Activated CD8-positive, alpha-beta memory T cell treated with anti-CD3 and anti-CD28 coated beads, Interleukin-2, amount 10 ng/mL, durations not matched to agents 7 days and 5 days (primary cell): ENCODE measurements at regions not wholly inside any gene's neighbourhood (a gene's known extent, or its start where the extent isn't known, plus 50 kb on each side); places are given as distances from the start of the nearest gene placed in this dataset.

Experiments used
- ATAC-seq: fragments of 150-1000 bp; cut with Tn5 transposase; one replicate; pipeline ENCODE4 v1.10.0; 2021; ENCODE audit warnings: moderate library complexity
- CTCF ChIA-PET: fragments of 350-600 bp; sonication (Branson Sonifier 250); formaldehyde crosslinking; loops from one replicate; lab custom pipeline; 2021; ENCODE audit warnings: antibody characterized with exemption; lab: Charles Lee
- DNase-seq: peaks from one replicate; pipeline ENCODE4 v3.0.0-alpha.2; 2020
- H3K27ac Mint-ChIP-seq: one replicate; pipeline ENCODE4 v1.8.0; 2021; ENCODE audit warnings: mild to moderate bottlenecking, mixed read lengths
- H3K27me3 Mint-ChIP-seq: one replicate; pipeline ENCODE4 v1.8.0; 2021; ENCODE audit warnings: mixed read lengths
- H3K36me3 Mint-ChIP-seq: one replicate; pipeline ENCODE4 v1.8.0; 2021; ENCODE audit warnings: mild to moderate bottlenecking, mixed read lengths
- H3K4me1 Mint-ChIP-seq: one replicate; pipeline ENCODE4 v1.8.0; 2021; ENCODE audit warnings: mixed read lengths
- H3K4me3 Mint-ChIP-seq: one replicate; pipeline ENCODE4 v1.8.0; 2021; ENCODE audit warnings: mild to moderate bottlenecking, moderate library complexity, mixed read lengths
- H3K9me3 Mint-ChIP-seq: one replicate; pipeline ENCODE4 v1.8.0; 2022; ENCODE audit warnings: low read depth, mixed read lengths

- Mint-ChIP-seq H3K27ac (no peak overlapping the region), H3K36me3 (no peaks in the 10 kb centered on the region), H3K9me3 (no peaks in the 10 kb centered on the region), H3K4me3 (no peak overlapping the region), H3K27me3 (peaks cover 3% of the 10 kb centered on the region), H3K4me1 (peaks cover 10% of the 10 kb centered on the region)
- ATAC-seq = no peak
- no peak for DNase-seq
- CTCF ChIA-PET = no interaction called here
Measured at GRCh38 chrX:39616098-39616729, 481.5 kb downstream of the BCOR start.

DNA sequence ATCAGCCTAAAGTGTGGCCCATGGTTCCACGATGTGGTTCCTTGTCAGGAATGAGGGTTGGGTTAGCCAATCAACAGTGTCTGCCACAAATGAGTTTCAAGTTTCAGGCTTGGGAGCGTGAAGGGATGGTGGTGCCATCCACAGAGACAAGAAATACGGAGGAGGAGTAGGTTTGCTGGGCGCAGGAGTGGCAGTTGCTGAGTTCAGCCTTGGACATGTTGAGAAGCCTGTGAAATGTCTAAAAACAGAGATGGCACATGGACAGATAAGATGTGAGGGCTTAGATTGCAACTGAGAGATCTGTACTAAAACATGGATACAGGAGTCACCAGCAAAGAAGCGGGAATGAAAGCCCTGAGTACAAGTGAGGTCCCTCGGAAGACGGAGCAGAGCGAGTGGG, 481.0 kb downstream of the BCOR start:
- Mint-ChIP-seq H3K27me3 (peaks cover 3% of the 10 kb centered on the region), H3K36me3 (no peaks in the 10 kb centered on the region), H3K27ac (no peak overlapping the region), H3K4me1 (peaks cover 10% of the 10 kb centered on the region), H3K9me3 (no peaks in the 10 kb centered on the region), H3K4me3 (no peak overlapping the region)
- CTCF ChIA-PET = no interaction called here
- ATAC-seq = no peak
- DNase-seq = no peak

- Mint-ChIP-seq H3K27me3 (peaks cover 3% of the 10 kb centered on the region), H3K4me3 (no peak overlapping the region), H3K36me3 (no peaks in the 10 kb centered on the region), H3K4me1 (peaks cover 10% of the 10 kb centered on the region), H3K9me3 (no peaks in the 10 kb centered on the region), H3K27ac (no peak overlapping the region)
- CTCF ChIA-PET = no interaction called here
- ATAC-seq = no peak
- DNase-seq = no peak
Measured at GRCh38 chrX:39618178-39618577, 479.6 kb downstream of the BCOR start.

- CTCF ChIA-PET = no interaction called here
Measured at GRCh38 chrX:39619182-39620009, 478.4 kb downstream of the BCOR start.

DNA sequence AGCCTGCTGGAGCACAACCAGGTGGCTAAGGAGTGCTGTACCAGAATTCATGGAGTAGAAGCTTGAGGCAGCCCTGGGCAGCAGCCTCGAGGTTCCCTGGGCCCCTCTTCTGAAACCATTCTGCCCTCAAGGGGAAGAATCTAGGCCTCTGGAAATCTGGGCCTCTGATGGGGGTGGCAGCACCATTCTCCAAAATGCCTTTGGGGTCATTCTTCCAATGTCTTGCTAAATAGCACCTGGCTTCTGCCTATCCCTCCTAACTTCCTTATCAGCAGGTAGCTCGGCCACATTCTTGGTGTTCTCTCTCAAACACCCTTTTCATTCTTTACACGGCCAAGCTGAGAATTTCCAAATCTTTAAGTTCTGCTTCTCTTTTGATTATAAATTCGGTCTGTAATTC, 473.6 kb downstream of the BCOR start:
- H3K4me1 Mint-ChIP-seq = peaks cover 9% of the 10 kb centered on the region
- CTCF ChIA-PET = no interaction called here
- H3K4me3 Mint-ChIP-seq = no peak overlapping the region
- H3K27me3 Mint-ChIP-seq = no peaks in the 10 kb centered on the region
- H3K9me3 Mint-ChIP-seq = no peaks in the 10 kb centered on the region
- ATAC-seq (no peak), DNase-seq (no peak)
- no peaks in the 10 kb centered on the region for H3K36me3 Mint-ChIP-seq
- no peak overlapping the region for H3K27ac Mint-ChIP-seq

More at GRCh38 chrX:39619182-39620009, 478.4 kb downstream of the BCOR start:
- no peak overlapping the region for H3K27ac Mint-ChIP-seq
- no peak overlapping the region for H3K4me3 Mint-ChIP-seq
- H3K4me1 Mint-ChIP-seq = peaks cover 1% of the 10 kb centered on the region
- no peaks in the 10 kb centered on the region for H3K9me3 Mint-ChIP-seq
- ATAC-seq (no peak), DNase-seq (no peak)
- H3K27me3 Mint-ChIP-seq = no peaks in the 10 kb centered on the region
- no peaks in the 10 kb centered on the region for H3K36me3 Mint-ChIP-seq

DNA sequence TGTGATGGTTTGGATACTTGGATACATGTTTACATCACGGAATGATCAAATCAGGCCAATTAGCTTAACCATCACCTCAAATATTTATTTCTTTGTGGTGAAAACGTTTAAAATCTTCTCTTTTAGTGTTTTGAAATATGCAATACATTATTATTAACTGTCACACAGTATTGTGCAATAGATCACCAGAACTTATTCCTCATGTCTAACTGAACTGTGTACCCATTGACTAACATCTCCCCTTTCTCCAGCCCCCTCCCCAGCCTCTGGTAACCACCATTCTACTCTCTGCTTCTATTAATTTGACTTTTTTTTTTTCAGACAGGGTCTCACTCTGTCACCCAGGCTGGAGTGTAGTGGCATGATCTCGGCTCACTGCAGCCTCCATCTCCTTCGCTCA, 471.9 kb downstream of the BCOR start:
- Mint-ChIP-seq H3K27me3 (no peaks in the 10 kb centered on the region), H3K4me3 (no peak overlapping the region), H3K27ac (no peak overlapping the region), H3K9me3 (no peaks in the 10 kb centered on the region), H3K4me1 (peaks cover 15% of the 10 kb centered on the region), H3K36me3 (no peaks in the 10 kb centered on the region)
- DNase-seq (no peak), ATAC-seq (no peak)
- CTCF ChIA-PET = no interaction called here

DNA sequence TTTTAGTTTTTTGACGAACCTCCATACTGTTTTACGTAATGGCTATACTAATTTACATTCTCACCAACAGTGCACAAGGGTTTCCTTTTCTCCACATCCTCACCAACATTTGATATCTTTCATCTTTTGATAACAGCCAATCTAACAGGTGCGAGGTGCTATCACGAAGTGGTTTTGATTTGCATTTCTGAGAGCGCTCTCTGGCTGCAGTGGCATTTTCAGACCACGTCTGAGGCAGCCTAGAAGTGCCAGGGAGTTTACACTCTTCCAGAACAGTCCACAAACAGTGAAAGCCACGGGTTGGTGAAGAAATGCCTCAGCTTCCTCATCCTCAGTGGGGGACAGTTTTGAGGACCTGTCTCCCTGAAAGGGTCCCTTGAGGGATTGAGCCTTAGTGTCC, 471.0 kb downstream of the BCOR start:
- peaks cover 16% of the 10 kb centered on the region for H3K4me1 Mint-ChIP-seq
- H3K9me3 Mint-ChIP-seq = no peaks in the 10 kb centered on the region
- H3K27me3 Mint-ChIP-seq = no peaks in the 10 kb centered on the region
- H3K36me3 Mint-ChIP-seq = no peaks in the 10 kb centered on the region
- ATAC-seq (no peak), DNase-seq (no peak)
- H3K4me3 Mint-ChIP-seq = no peak overlapping the region
- H3K27ac Mint-ChIP-seq = no peak overlapping the region
- CTCF ChIA-PET = no interaction called here

DNA sequence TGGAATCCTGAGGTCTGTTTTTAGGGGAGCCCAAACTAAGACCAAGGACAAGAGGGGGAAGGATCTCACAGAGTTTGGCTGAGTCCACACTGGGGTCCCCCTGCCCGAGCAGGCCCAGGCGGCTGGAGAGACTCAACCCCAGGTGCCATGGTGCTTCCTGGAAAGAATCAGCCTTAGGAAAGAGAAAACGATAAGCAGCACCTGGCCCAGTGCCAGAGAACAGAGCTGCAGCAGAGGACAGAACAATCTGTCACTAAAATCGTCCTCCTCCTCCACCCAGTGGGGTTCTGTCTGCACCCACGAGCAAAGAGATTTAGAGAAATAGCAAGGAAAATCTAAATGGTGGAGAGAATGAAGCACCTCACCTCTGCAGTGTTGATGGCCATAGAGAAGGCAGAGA, 470.5 kb downstream of the BCOR start:
- no peak overlapping the region for H3K27ac Mint-ChIP-seq
- CTCF ChIA-PET = no interaction called here
- H3K9me3 Mint-ChIP-seq = no peaks in the 10 kb centered on the region
- ATAC-seq (no peak), DNase-seq (no peak)
- H3K36me3 Mint-ChIP-seq = no peaks in the 10 kb centered on the region
- H3K27me3 Mint-ChIP-seq = no peaks in the 10 kb centered on the region
- H3K4me3 Mint-ChIP-seq = no peak overlapping the region
- H3K4me1 Mint-ChIP-seq = peaks cover 16% of the 10 kb centered on the region

GRCh38 chrX:39629001-39629400, 468.8 kb downstream of the BCOR start:
- H3K4me3 Mint-ChIP-seq = no peak overlapping the region
- H3K9me3 Mint-ChIP-seq = no peaks in the 10 kb centered on the region
- no peaks in the 10 kb centered on the region for H3K36me3 Mint-ChIP-seq
- H3K27me3 Mint-ChIP-seq = no peaks in the 10 kb centered on the region
- DNase-seq (no peak), ATAC-seq (no peak)
- H3K4me1 Mint-ChIP-seq = peaks cover 16% of the 10 kb centered on the region
- H3K27ac Mint-ChIP-seq = no peak overlapping the region
- CTCF ChIA-PET = no interaction called here

DNA sequence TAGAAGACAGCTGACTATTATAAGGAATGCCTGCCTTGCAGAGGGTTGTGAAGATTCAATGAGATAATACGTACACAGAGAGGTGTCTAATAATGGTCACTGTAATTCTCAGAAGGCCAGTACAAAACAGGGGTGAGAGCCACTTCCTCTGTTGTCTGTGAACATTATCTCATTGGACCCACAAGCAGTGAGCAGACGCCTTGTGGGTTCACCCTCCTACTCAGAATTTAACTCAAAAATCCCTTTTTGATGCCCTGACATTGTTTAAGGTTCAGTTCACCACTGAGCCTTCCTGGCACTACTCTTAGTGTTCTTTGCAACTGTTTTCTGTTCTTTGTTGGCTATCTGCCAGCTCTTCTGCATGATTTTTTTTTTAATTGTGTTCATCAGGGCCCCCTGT, 467.4 kb downstream of the BCOR start:
- H3K4me3 Mint-ChIP-seq = no peak overlapping the region
- no peak overlapping the region for H3K27ac Mint-ChIP-seq
- no peaks in the 10 kb centered on the region for H3K27me3 Mint-ChIP-seq
- no peak for ATAC-seq
- CTCF ChIA-PET = no interaction called here
- no peaks in the 10 kb centered on the region for H3K9me3 Mint-ChIP-seq
- no peaks in the 10 kb centered on the region for H3K36me3 Mint-ChIP-seq
- no peak for DNase-seq
- H3K4me1 Mint-ChIP-seq = peaks cover 16% of the 10 kb centered on the region

DNA sequence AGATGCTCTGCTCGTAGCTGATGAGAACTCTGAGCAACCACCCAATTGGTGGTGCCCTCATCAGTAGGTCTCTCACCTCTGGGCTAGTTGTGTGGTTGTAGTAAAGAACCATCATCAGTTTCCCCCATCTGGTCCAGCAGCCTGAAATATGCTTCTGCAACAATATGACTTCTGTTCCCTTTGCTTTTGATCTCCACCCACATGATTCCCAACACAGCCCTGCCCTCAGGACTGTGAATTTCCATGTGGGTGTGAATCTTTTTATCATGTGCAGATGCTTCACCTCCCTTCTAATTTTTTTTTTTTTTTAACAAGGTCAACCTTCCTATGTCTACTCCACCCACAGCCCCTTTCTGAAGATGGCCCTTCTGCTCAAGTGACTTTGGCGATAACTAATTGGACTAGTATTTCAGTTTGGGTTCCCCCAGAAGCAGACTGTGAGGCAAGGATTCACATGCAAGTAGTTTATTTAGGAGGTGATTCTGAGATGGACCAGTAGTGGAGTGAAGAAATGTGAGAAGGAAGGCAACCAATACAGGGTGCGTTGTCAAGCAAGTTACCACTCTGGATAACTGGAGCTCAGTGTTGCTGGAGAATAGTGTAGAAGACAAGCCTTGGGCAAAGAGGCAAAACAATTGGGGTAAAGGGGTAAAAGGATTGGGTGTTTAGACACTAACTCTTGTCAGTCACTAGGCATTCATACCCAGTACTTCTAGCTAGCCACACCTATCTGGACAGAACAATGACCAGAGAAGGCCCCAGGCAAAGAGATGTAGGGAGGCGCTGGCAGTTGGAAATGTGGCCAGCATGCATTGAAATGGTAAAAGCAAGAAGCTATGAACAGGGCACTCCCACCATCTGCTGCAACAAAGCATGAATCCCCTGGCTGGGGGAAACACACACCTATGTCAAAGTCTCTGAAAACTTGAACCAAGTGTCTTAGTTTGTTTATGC, 466.2 kb downstream of the BCOR start:
- no peaks in the 10 kb centered on the region for H3K27me3 Mint-ChIP-seq
- H3K36me3 Mint-ChIP-seq = no peaks in the 10 kb centered on the region
- CTCF ChIA-PET = no interaction called here
- H3K4me1 Mint-ChIP-seq = peaks cover 15% of the 10 kb centered on the region
- H3K27ac Mint-ChIP-seq = no peak overlapping the region
- ATAC-seq (no peak), DNase-seq (no peak)
- no peak overlapping the region for H3K4me3 Mint-ChIP-seq
- H3K9me3 Mint-ChIP-seq = no peaks in the 10 kb centered on the region

GRCh38 chrX:39633293-39633692, 464.5 kb downstream of the BCOR start:
- no peaks in the 10 kb centered on the region for H3K36me3 Mint-ChIP-seq
- CTCF ChIA-PET = no interaction called here
- no peak overlapping the region for H3K4me3 Mint-ChIP-seq
- H3K9me3 Mint-ChIP-seq = no peaks in the 10 kb centered on the region
- peaks cover 11% of the 10 kb centered on the region for H3K4me1 Mint-ChIP-seq
- DNase-seq = no peak
- no peak overlapping the region for H3K27ac Mint-ChIP-seq
- ATAC-seq = no peak
- no peaks in the 10 kb centered on the region for H3K27me3 Mint-ChIP-seq

- no peaks in the 10 kb centered on the region for H3K36me3 Mint-ChIP-seq
- no peak overlapping the region for H3K4me3 Mint-ChIP-seq
- no peaks in the 10 kb centered on the region for H3K4me1 Mint-ChIP-seq
- CTCF ChIA-PET = no interaction called here
- no peaks in the 10 kb centered on the region for H3K27me3 Mint-ChIP-seq
- no peaks in the 10 kb centered on the region for H3K9me3 Mint-ChIP-seq
- no peak for DNase-seq
- no peak overlapping the region for H3K27ac Mint-ChIP-seq
- ATAC-seq = no peak
Measured at GRCh38 chrX:39636481-39636880, 461.3 kb downstream of the BCOR start.
